ENCODE measurements at regions not wholly inside any gene's neighbourhood (a gene's known extent, or its start where the extent isn't known, plus 50 kb on each side); places are given as distances from the start of the nearest gene placed in this dataset.

DNA sequence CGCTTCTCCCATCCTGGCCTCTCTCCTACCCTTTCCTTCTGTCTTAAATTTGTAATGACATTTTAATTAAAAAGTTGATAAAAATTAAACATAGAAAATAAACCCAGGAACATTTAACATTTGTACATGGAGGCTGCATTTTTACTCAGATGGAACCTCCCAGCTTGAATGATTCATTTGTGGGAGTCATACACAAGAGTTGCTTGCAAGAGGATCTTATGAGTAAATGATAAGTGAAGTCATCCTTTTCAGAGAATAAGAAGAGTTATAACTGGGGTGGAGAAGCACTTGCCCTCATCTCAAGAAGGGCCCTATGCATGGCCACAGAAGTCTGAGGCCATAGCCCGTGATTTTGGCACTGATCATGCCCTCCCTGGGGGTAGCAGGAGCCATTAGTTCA lies 482.9 kb upstream of the BOD1L1 start:
- TF ChIP-seq GATA2 (IDR thresholded peaks at IDR 0.05; ENCODE audit: low read depth, low read length): no peak
- TF ChIP-seq GATA3 (IDR thresholded peaks at IDR 0.05; ENCODE audit: low read depth, low read length): no peak

Data from SH-SY5Y (cell line).